OCI-LY1 (cell line): ENCODE measurements at regions not wholly inside any gene's neighbourhood (a gene's known extent, or its start where the extent isn't known, plus 50 kb on each side); places are given as distances from the start of the nearest gene placed in this dataset.

Experiments
- H2AFZ ChIP-seq: fragments of 200-600 bp; sonication (generic), shearing (Covaris generic); 2 replicates; pipeline ENCODE4 v1.6.0; 2014; ENCODE audit warnings: antibody characterized with exemption, mild to moderate bottlenecking, low read length
- H3F3A ChIP-seq: fragments of 200-600 bp; sonication (generic), shearing (Covaris generic); 2 replicates; pipeline ENCODE4 v1.6.0; 2014; ENCODE audit warnings: mild to moderate bottlenecking, antibody characterized with exemption, low read length, moderate library complexity; ENCODE audit not compliant: insufficient read depth
- H3K27ac ChIP-seq: fragments of 200-600 bp; sonication (generic); 2 replicates; pipeline ENCODE4 v1.5.1; 2014; ENCODE audit warnings: low read length, mixed run types, mild to moderate bottlenecking, low read depth; ENCODE audit not compliant: poor library complexity, severe bottlenecking
- H3K27me3 ChIP-seq: fragments of 200-600 bp; sonication (generic); 2 replicates; pipeline ENCODE4 v1.6.0; 2014; ENCODE audit warnings: antibody characterized with exemption, mild to moderate bottlenecking, low read length, moderate library complexity; ENCODE audit not compliant: insufficient read depth
- H3K36me3 ChIP-seq: fragments of 200-600 bp; sonication (generic); 2 replicates; pipeline ENCODE4 v1.6.1; 2014; ENCODE audit warnings: mild to moderate bottlenecking, antibody characterized with exemption, low read length, moderate library complexity, mixed read lengths; ENCODE audit not compliant: insufficient read depth
- H3K4me1 ChIP-seq: fragments of 200-600 bp; sonication (generic); 2 replicates; pipeline ENCODE4 v1.5.1; 2014; ENCODE audit warnings: mild to moderate bottlenecking, low read length, moderate library complexity; ENCODE audit not compliant: insufficient read depth, severe bottlenecking
- H3K4me2 ChIP-seq: fragments of 200-600 bp; sonication (generic), shearing (Covaris generic); 2 replicates; pipeline ENCODE4 v1.6.1; 2014; ENCODE audit warnings: low read length
- H3K4me3 ChIP-seq: fragments of 200-600 bp; sonication (generic); 2 replicates; pipeline ENCODE4 v1.5.1; 2014; ENCODE audit warnings: low read length, low read depth, mild to moderate bottlenecking, mixed read lengths; ENCODE audit not compliant: poor library complexity, severe bottlenecking
- H3K79me2 ChIP-seq: fragments of 200-600 bp; shearing (Covaris generic); 2 replicates; pipeline ENCODE4 v1.6.1; 2016; ENCODE audit warnings: mixed run types, low read length, mixed read lengths; ENCODE audit not compliant: insufficient read depth
- H3K9ac ChIP-seq: fragments of 200-600 bp; sonication (generic), shearing (Covaris generic); 2 replicates; pipeline ENCODE4 v1.6.1; 2014; ENCODE audit warnings: mild to moderate bottlenecking, low read length, mixed read lengths
- H3K9me2 ChIP-seq: fragments of 200-600 bp; sonication (generic), shearing (Covaris generic); 2 replicates; pipeline ENCODE4 v1.6.1; 2014; ENCODE audit warnings: low read depth, mild to moderate bottlenecking, low read length, mixed read lengths
- H3K9me3 ChIP-seq: fragments of 200-600 bp; shearing (Covaris generic); 2 replicates; pipeline ENCODE4 v1.6.1; 2014; ENCODE audit warnings: low read length, mixed read lengths
- H4K20me1 ChIP-seq: fragments of 200-600 bp; sonication (generic), shearing (Covaris generic); 2 replicates; pipeline ENCODE4 v1.6.0; 2016; ENCODE audit warnings: mild to moderate bottlenecking, low read length; ENCODE audit not compliant: insufficient read depth
- EZH2 ChIP-seq: fragments of 200-600 bp; sonication (generic), shearing (Covaris generic); IDR thresholded peaks from 2 replicates; pipeline ENCODE4 v1.8.0; 2017; ENCODE audit warnings: borderline replicate concordance, mixed run types, mild to moderate bottlenecking, antibody characterized with exemption, low read length, moderate library complexity, mixed read lengths
- TF ChIP-seq, protein P1 (sequence below): fragments of 200-600 bp; sonication (generic), shearing (Covaris generic); IDR thresholded peaks from 2 replicates; pipeline ENCODE4 v1.5.1; 2017; ENCODE audit warnings: mild to moderate bottlenecking, antibody characterized with exemption, low read length, moderate library complexity, mixed read lengths

DNA sequence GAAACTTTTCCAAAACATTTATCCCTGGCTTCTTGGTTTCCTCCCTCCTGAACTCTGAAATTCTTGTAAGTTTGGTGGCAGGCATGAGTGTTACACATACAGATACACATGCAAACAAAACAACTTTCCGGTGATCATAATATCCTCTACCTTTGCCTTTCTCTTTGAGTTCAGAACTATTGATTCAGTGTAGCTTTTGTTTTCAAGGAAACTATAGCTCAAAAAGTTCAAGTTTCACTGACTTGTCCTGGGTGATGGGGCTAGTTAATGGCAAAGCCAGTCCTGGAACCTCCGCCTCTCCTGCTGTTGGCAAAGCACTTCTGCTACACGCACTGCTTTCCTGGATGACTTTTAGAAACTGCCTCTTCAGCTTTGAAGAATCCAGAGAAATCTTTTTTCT is 177.3 kb upstream of the FAT1 start:
- Histone ChIP-seq H2AFZ (no peak overlapping the region), H3K4me2 (no peak overlapping the region), H3F3A (no peaks in the 10 kb centered on the region), H3K79me2 (no peaks in the 10 kb centered on the region), H3K36me3 (no peaks in the 10 kb centered on the region), H4K20me1 (no peaks in the 10 kb centered on the region), H3K27ac (no peak overlapping the region), H3K4me3 (no peak overlapping the region), H3K27me3 (no peaks in the 10 kb centered on the region), H3K9me3 (no peaks in the 10 kb centered on the region), H3K9ac (no peak overlapping the region), H3K4me1 (peaks cover 21% of the 10 kb centered on the region), H3K9me2 (no peaks in the 10 kb centered on the region)
- TF ChIP-seq, protein P1, sequence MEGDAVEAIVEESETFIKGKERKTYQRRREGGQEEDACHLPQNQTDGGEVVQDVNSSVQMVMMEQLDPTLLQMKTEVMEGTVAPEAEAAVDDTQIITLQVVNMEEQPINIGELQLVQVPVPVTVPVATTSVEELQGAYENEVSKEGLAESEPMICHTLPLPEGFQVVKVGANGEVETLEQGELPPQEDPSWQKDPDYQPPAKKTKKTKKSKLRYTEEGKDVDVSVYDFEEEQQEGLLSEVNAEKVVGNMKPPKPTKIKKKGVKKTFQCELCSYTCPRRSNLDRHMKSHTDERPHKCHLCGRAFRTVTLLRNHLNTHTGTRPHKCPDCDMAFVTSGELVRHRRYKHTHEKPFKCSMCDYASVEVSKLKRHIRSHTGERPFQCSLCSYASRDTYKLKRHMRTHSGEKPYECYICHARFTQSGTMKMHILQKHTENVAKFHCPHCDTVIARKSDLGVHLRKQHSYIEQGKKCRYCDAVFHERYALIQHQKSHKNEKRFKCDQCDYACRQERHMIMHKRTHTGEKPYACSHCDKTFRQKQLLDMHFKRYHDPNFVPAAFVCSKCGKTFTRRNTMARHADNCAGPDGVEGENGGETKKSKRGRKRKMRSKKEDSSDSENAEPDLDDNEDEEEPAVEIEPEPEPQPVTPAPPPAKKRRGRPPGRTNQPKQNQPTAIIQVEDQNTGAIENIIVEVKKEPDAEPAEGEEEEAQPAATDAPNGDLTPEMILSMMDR: no peak
- no peak for TF ChIP-seq EZH2

DNA sequence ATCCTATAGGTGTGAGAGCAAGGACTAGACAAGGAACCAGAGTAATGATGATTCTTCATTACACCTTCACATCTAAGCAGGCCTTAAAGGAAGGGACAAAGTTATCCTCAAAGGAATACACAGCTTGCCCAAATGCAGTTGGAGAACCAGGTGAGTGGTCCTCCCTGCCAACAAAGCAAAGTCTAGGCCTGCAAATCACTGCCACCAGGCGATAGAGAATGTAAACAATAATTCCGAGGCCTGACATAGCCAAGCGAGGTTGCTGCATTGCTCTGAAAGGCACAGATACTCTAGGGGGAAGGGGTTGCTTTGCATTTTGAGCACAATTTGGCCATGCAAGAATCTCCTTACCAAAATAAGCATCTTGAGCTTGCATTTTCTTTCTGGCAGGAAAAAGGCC is 178.2 kb upstream of the FAT1 start:
- Histone ChIP-seq H3K9ac (no peak overlapping the region; the same call in 1 of the 2 replicates), H3K27me3 (no peaks in the 10 kb centered on the region), H3K27ac (peak overlapping the region; percentile 3), H3K9me2 (no peaks in the 10 kb centered on the region), H3K9me3 (no peaks in the 10 kb centered on the region), H3K4me1 (peaks cover 21% of the 10 kb centered on the region), H3K36me3 (no peaks in the 10 kb centered on the region), H3F3A (no peaks in the 10 kb centered on the region), H2AFZ (peak overlapping the region; percentile 31; the same call in 1 of the 2 replicates), H3K79me2 (no peaks in the 10 kb centered on the region), H3K4me3 (no peak overlapping the region), H4K20me1 (no peaks in the 10 kb centered on the region), H3K4me2 (no peak overlapping the region)
- no peak for TF ChIP-seq EZH2
- TF ChIP-seq, protein P1: no peak

DNA sequence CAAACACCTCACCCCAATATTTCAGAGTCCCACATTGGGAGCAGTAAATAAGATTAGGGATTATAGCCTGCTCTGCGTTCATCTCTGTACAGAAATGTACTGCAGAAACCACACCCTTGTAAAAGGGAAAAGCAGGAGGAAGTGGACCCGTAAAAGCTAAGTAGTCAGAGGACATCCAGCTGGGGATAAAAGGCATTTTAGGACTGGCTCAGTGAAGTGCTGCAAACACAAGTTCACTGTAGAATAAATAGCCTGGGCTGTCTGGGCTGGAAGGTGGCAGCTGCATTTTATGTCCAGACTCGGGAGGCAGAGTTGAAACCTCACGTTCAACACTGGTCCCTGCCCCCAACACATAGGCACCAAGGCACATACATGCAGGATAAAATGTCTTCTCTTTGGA is 178.7 kb upstream of the FAT1 start:
- H3K9me2 ChIP-seq: no peaks in the 10 kb centered on the region
- peak overlapping the region; percentile 31; the same call in 1 of the 2 replicates for H3K4me2 ChIP-seq
- H3F3A ChIP-seq: no peaks in the 10 kb centered on the region
- H3K9ac ChIP-seq: no peak overlapping the region; the same call in 1 of the 2 replicates
- TF ChIP-seq, protein P1: no peak
- no peak for TF ChIP-seq EZH2
- H3K4me3 ChIP-seq: no peak overlapping the region
- H3K27ac ChIP-seq: peak overlapping the region; percentile 3
- H3K4me1 ChIP-seq: peaks cover 21% of the 10 kb centered on the region
- H3K36me3 ChIP-seq: no peaks in the 10 kb centered on the region
- no peaks in the 10 kb centered on the region for H3K27me3 ChIP-seq
- peak overlapping the region; percentile 31; the same call in 1 of the 2 replicates for H2AFZ ChIP-seq
- no peaks in the 10 kb centered on the region for H3K9me3 ChIP-seq
- no peaks in the 10 kb centered on the region for H3K79me2 ChIP-seq
- no peaks in the 10 kb centered on the region for H4K20me1 ChIP-seq
